ENCODE measurements at regions not wholly inside any gene's neighbourhood (a gene's known extent, or its start where the extent isn't known, plus 50 kb on each side); places are given as distances from the start of the nearest gene placed in this dataset.

GRCh38 chr5:89520771-89521170 is 637.8 kb upstream of the MEF2C start:
- DNase-seq (no peak), ATAC-seq (no peak)
- Histone ChIP-seq H3K4me3 (no peak overlapping the region), H3K36me3 (replicated peaks in 1 of 2; ENCODE audit: insufficient read depth in 1 of 2, low read depth in 2 of 2) (no peaks in the 10 kb centered on the region), H3K9me3 (peaks cover 0 to 3% (median 0%) of the 10 kb centered on the region in 3 donors), H3K4me1 (no peaks in the 10 kb centered on the region), H3K27ac (no peak overlapping the region), H3K27me3 (no peaks in the 10 kb centered on the region)
- intact Hi-C loops (cut with DNase I) = no loop called here
- WGBS, 2 donors = 81 to 86% methylated on average over 2 of the region's 2 CpGs
- TF ChIP-seq CTCF (IDR thresholded peaks at IDR 0.05) (no peak), POLR2A (IDR thresholded peaks at IDR 0.05) (no peak)

- H3K4me3 ChIP-seq = no peak overlapping the region
- H3K4me1 ChIP-seq = no peaks in the 10 kb centered on the region
- H3K27me3 ChIP-seq = no peaks in the 10 kb centered on the region
- ATAC-seq = no peak
- DNase-seq = no peak
- H3K9me3 ChIP-seq = no peaks in the 10 kb centered on the region
- TF ChIP-seq CTCF (IDR thresholded peaks at IDR 0.05) = no peak
- TF ChIP-seq POLR2A (IDR thresholded peaks at IDR 0.05) = no peak
- intact Hi-C loops (cut with DNase I) = no loop called here
- H3K36me3 ChIP-seq (replicated peaks in 1 of 2; ENCODE audit: insufficient read depth in 1 of 2, low read depth in 2 of 2) = no peaks in the 10 kb centered on the region
- 91 to 93% methylated on average over 3 of the region's 3 CpGs for WGBS, 2 donors
- no peak overlapping the region for H3K27ac ChIP-seq
Measured at GRCh38 chr5:89513299-89514044, 630.5 kb upstream of the MEF2C start.

- H3K36me3 ChIP-seq (replicated peaks in 1 of 2; ENCODE audit: insufficient read depth in 1 of 2, low read depth in 2 of 2) = no peaks in the 10 kb centered on the region
- H3K4me1 ChIP-seq = no peaks in the 10 kb centered on the region
- intact Hi-C loops (cut with DNase I) = no loop called here
- H3K27ac ChIP-seq = no peak overlapping the region
- TF ChIP-seq POLR2A (IDR thresholded peaks at IDR 0.05) (no peak), CTCF (IDR thresholded peaks at IDR 0.05) (no peak)
- ATAC-seq = no peak
- no peaks in the 10 kb centered on the region for H3K27me3 ChIP-seq
- no peaks in the 10 kb centered on the region for H3K9me3 ChIP-seq
- WGBS, 2 donors = 84 to 89% methylated on average over 1 of the region's 1 CpG
- DNase-seq = no peak
- H3K4me3 ChIP-seq = no peak overlapping the region
Measured at GRCh38 chr5:89504051-89504450, 621.1 kb upstream of the MEF2C start.

GRCh38 chr5:89499787-89500186 is 616.8 kb upstream of the MEF2C start:
- no peaks in the 10 kb centered on the region for H3K27me3 ChIP-seq
- no peaks in the 10 kb centered on the region for H3K9me3 ChIP-seq
- H3K4me1 ChIP-seq = no peaks in the 10 kb centered on the region
- no peaks in the 10 kb centered on the region for H3K36me3 ChIP-seq (replicated peaks in 1 of 2; ENCODE audit: insufficient read depth in 1 of 2, low read depth in 2 of 2)
- H3K27ac ChIP-seq = no peak overlapping the region
- DNase-seq = no peak
- ATAC-seq = no peak
- no peak overlapping the region for H3K4me3 ChIP-seq
- WGBS, 2 donors = 62 to 76% methylated on average over 3 of the region's 3 CpGs
- TF ChIP-seq CTCF (IDR thresholded peaks at IDR 0.05) (no peak), POLR2A (IDR thresholded peaks at IDR 0.05) (no peak)
- intact Hi-C loops (cut with DNase I) = no loop called here

GRCh38 chr5:89498699-89499098 is 615.7 kb upstream of the MEF2C start:
- intact Hi-C loops (cut with DNase I) = no loop called here
- ATAC-seq (no peak), DNase-seq (no peak)
- Histone ChIP-seq H3K27ac (no peak overlapping the region), H3K4me1 (no peaks in the 10 kb centered on the region), H3K4me3 (no peak overlapping the region), H3K36me3 (replicated peaks in 1 of 2; ENCODE audit: insufficient read depth in 1 of 2, low read depth in 2 of 2) (no peaks in the 10 kb centered on the region), H3K9me3 (no peaks in the 10 kb centered on the region), H3K27me3 (no peaks in the 10 kb centered on the region)
- WGBS, 2 donors = 95 to 100% methylated on average over 4 of the region's 4 CpGs
- TF ChIP-seq POLR2A (IDR thresholded peaks at IDR 0.05) (no peak), CTCF (IDR thresholded peaks at IDR 0.05) (no peak)
